H9 (cell line): ENCODE measurements at regions not wholly inside any gene's neighbourhood (a gene's known extent, or its start where the extent isn't known, plus 50 kb on each side); places are given as distances from the start of the nearest gene placed in this dataset.
A peak's percentile ranks its signal among the peaks of the same experiment; 100 is the strongest.

Source experiments
- DNase-seq: peaks from one replicate; pipeline ENCODE4 v3.0.0-alpha.2; 2017
- H2AFZ ChIP-seq: one replicate; pipeline ENCODE4 v1.6.1; 2013; ENCODE audit warnings: mild to moderate bottlenecking, low read length, control low read depth, moderate library complexity
- H2AK5ac ChIP-seq: 2 replicates; pipeline ENCODE4 v1.6.1; 2013; ENCODE audit warnings: low read length, control low read depth, mixed read lengths; ENCODE audit not compliant: insufficient read length
- H2BK120ac ChIP-seq: one replicate; pipeline ENCODE4 v1.6.1; 2013; ENCODE audit warnings: low read depth, mild to moderate bottlenecking, low read length, control low read depth, inconsistent platforms; ENCODE audit not compliant: poor library complexity, severe bottlenecking
- H2BK12ac ChIP-seq: 2 replicates; pipeline ENCODE4 v1.6.1; 2013; ENCODE audit warnings: low read length, control low read depth, mixed read lengths, low read depth; ENCODE audit not compliant: insufficient read length
- H2BK15ac ChIP-seq: 2 replicates; pipeline ENCODE4 v1.6.1; 2013; ENCODE audit warnings: low read depth, low read length, control low read depth
- H2BK20ac ChIP-seq: one replicate; pipeline ENCODE4 v1.6.1; 2013; ENCODE audit warnings: low read depth, mild to moderate bottlenecking, low read length, control low read depth, inconsistent platforms; ENCODE audit not compliant: poor library complexity, severe bottlenecking
- H2BK5ac ChIP-seq: 2 replicates; pipeline ENCODE4 v1.6.1; 2013; ENCODE audit warnings: low read length, control low read depth, mixed read lengths; ENCODE audit not compliant: insufficient read length
- H3K14ac ChIP-seq: 2 replicates; pipeline ENCODE4 v1.6.1; 2013; ENCODE audit warnings: low read length, control low read depth; ENCODE audit not compliant: insufficient read depth
- H3K18ac ChIP-seq: 2 replicates; pipeline ENCODE4 v1.6.1; 2013; ENCODE audit warnings: low read depth, mild to moderate bottlenecking, mixed read lengths, low read length, control low read depth; ENCODE audit not compliant: insufficient read length
- H3K23ac ChIP-seq: 2 replicates; pipeline ENCODE4 v1.6.1; 2013; ENCODE audit warnings: low read length, control low read depth, mixed read lengths, low read depth; ENCODE audit not compliant: insufficient read length
- H3K23me2 ChIP-seq: 2 replicates; pipeline ENCODE4 v1.6.1; 2013; ENCODE audit warnings: low read depth, mild to moderate bottlenecking, mixed read lengths, low read length, control low read depth; ENCODE audit not compliant: insufficient read length, poor library complexity, severe bottlenecking
- H3K27ac ChIP-seq: 2 replicates; pipeline ENCODE4 v1.5.1; 2013; ENCODE audit warnings: low read length, control low read depth, mixed read lengths, low read depth; ENCODE audit not compliant: insufficient read length
- H3K27me3 ChIP-seq: 2 replicates; pipeline ENCODE4 v1.6.1; 2013; ENCODE audit warnings: low read length, control low read depth, inconsistent platforms; ENCODE audit not compliant: insufficient read depth
- H3K4ac ChIP-seq: 2 replicates; pipeline ENCODE4 v1.6.1; 2013; ENCODE audit warnings: low read depth, mild to moderate bottlenecking, control low read depth, inconsistent platforms, low read length, moderate library complexity
- H3K4me1 ChIP-seq: 2 replicates; pipeline ENCODE4 v1.6.1; 2013; ENCODE audit warnings: low read length, control low read depth, inconsistent platforms; ENCODE audit not compliant: insufficient read depth
- H3K4me2 ChIP-seq: 2 replicates; pipeline ENCODE4 v1.6.1; 2013; ENCODE audit warnings: low read length, control low read depth, mixed read lengths; ENCODE audit not compliant: insufficient read length, insufficient read depth
- H3K56ac ChIP-seq: 2 replicates; pipeline ENCODE4 v1.6.1; 2013; ENCODE audit warnings: low read depth, mild to moderate bottlenecking, mixed read lengths, low read length, control low read depth; ENCODE audit not compliant: insufficient read length
- H3K79me1 ChIP-seq: 2 replicates; pipeline ENCODE4 v1.6.1; 2013; ENCODE audit warnings: low read depth, mild to moderate bottlenecking, moderate library complexity, low read length, control low read depth, inconsistent platforms; ENCODE audit not compliant: insufficient read depth, poor library complexity, severe bottlenecking
- H3K79me2 ChIP-seq: 2 replicates; pipeline ENCODE4 v1.6.1; 2013; ENCODE audit warnings: low read length, control low read depth, inconsistent platforms; ENCODE audit not compliant: insufficient read depth
- H3K9ac ChIP-seq: 2 replicates; pipeline ENCODE4 v1.6.1; 2013; ENCODE audit warnings: low read length, control low read depth, mixed read lengths; ENCODE audit not compliant: insufficient read length; ENCODE audit errors: extremely low read depth
- H3K9me3 ChIP-seq: one replicate; pipeline ENCODE4 v1.6.1; 2013; ENCODE audit warnings: low read depth, low read length, inconsistent platforms; ENCODE audit not compliant: control insufficient read depth
- H3T11ph ChIP-seq: one replicate; pipeline ENCODE4 v1.6.1; 2013; ENCODE audit warnings: mild to moderate bottlenecking, low read length, control low read depth, inconsistent platforms
- H4K20me1 ChIP-seq: one replicate; pipeline ENCODE4 v1.6.1; 2013; ENCODE audit not compliant: control insufficient read depth, insufficient read length, insufficient read depth
- H4K5ac ChIP-seq: 2 replicates; pipeline ENCODE4 v1.6.1; 2013; ENCODE audit warnings: low read depth, mild to moderate bottlenecking, mixed read lengths, low read length, control low read depth; ENCODE audit not compliant: insufficient read length
- H4K8ac ChIP-seq: replicated peaks from 2 replicates; pipeline ENCODE4 v1.6.1; 2013; ENCODE audit warnings: low read length, control low read depth, mixed read lengths, low read depth; ENCODE audit not compliant: insufficient read length
- H4K91ac ChIP-seq: 2 replicates; pipeline ENCODE4 v1.6.1; 2013; ENCODE audit warnings: low read depth, mild to moderate bottlenecking, moderate library complexity, mixed read lengths, low read length, control low read depth; ENCODE audit not compliant: insufficient read length
- H3K27ac Mint-ChIP-seq, 3 experiments: 2 replicates in 2 of 3; 3 replicates in 1 of 3; pipeline ENCODE4 v1.8.0; 2020 to 2021; ENCODE audit warnings: mixed read lengths in 3 of 3, mild to moderate bottlenecking in 1 of 3, moderate library complexity in 1 of 3
- H3K27me3 Mint-ChIP-seq: 2 replicates; pipeline ENCODE4 v1.8.0; 2021; ENCODE audit warnings: low read depth, mild to moderate bottlenecking, moderate library complexity, mixed read lengths
- H3K36me3 Mint-ChIP-seq, 3 experiments: 2 replicates in 2 of 3; 3 replicates in 1 of 3; pipeline ENCODE4 v1.8.0; 2020 to 2021; ENCODE audit warnings: low read depth in 3 of 3, mixed read lengths in 3 of 3; ENCODE audit not compliant: insufficient read depth in 1 of 3
- H3K4me1 Mint-ChIP-seq, 2 experiments: 2 replicates each; pipeline ENCODE4 v1.8.0; 2020; ENCODE audit warnings: mixed read lengths in 2 of 2
- H3K4me3 Mint-ChIP-seq, 2 experiments: 2 replicates in 1 of 2; 3 replicates in 1 of 2; pipeline ENCODE4 v1.8.0; 2020 to 2021; ENCODE audit warnings: mild to moderate bottlenecking in 2 of 2, mixed read lengths in 2 of 2, moderate library complexity in 1 of 2
- H3K9me3 Mint-ChIP-seq, 2 experiments: 2 replicates in 1 of 2; 3 replicates in 1 of 2; pipeline ENCODE4 v1.8.0; 2020; ENCODE audit warnings: mild to moderate bottlenecking in 2 of 2, mixed read lengths in 2 of 2, moderate library complexity in 1 of 2
- WGBS: extraction: QIAGEN DNeasy Blood & Tissue Kit; methylation state at CpG from one replicate; pipeline ENCODE4 v1.1.7; 2013; ENCODE audit warnings: missing lambda C conversion rate, low lambda C conversion rate, mixed read lengths; ENCODE audit not compliant: insufficient read length; ENCODE audit errors: extremely low coverage; 5-methylcytosine and 5-hydroxymethylcytosine counted together
- TF ChIP-seq, protein P1 (sequence below): fragments of 200-600 bp; sonication (generic); conservative IDR thresholded peaks from 3 replicates; pipeline ENCODE4 v1.8.0; 2021; ENCODE audit warnings: antibody characterized with exemption, mild to moderate bottlenecking

DNA sequence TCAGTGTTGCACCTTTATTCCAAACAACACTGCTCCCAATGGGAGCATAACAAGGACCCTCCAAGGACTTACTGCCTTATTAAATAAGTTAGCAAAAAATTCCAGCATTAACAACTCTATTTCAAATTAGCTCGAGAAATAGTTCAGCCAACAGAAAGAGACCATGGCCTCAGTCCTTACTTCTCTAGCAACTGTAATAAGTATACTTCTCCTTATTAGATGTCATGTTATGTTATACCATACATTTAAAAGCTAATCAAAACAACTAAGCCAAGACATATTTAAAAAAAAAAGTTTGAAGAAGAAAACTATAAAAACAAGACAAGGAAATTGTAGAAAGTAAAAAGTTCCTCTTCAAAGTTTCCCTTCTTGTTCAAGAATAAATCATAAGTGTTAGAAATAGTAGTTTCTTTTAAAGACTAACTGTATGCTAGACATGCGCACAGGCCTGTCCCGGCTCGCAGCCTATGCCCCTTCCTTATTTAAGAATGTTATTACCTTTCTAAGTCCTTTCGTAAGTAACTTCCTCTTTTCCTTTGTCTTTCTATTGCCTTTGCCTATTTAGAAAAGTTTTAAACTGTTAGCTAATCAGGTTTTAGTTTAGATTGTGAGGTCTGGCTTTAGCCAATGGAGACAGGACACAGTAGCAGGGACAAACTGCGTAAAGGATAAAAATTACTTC is 68.6 kb downstream of the RESF1 start:
- Histone ChIP-seq H2BK12ac (no peak overlapping the region), H2BK15ac (no peak overlapping the region), H3K4ac (no peak overlapping the region), H2AFZ (no peak overlapping the region), H2BK120ac (no peak overlapping the region), H3K9ac (no peak overlapping the region), H3K23me2 (peaks cover 2% of the 10 kb centered on the region), H3K27me3 (no peaks in the 10 kb centered on the region), H3K9me3 (no peaks in the 10 kb centered on the region), H4K91ac (no peak overlapping the region), H3K79me2 (no peaks in the 10 kb centered on the region), H3K56ac (no peak overlapping the region), H2BK5ac (no peak overlapping the region), H3K23ac (no peak overlapping the region), H3K79me1 (no peaks in the 10 kb centered on the region), H2BK20ac (no peak overlapping the region), H3K14ac (no peak overlapping the region), H3K4me2 (no peak overlapping the region), H3K27ac (no peak overlapping the region), H2AK5ac (no peak overlapping the region), H4K20me1 (no peaks in the 10 kb centered on the region), H4K8ac (no peak overlapping the region), H3K18ac (no peak overlapping the region), H4K5ac (no peak overlapping the region), H3K4me1 (peaks cover 4% of the 10 kb centered on the region; the same call in 1 of the 2 replicates), H3T11ph (no peak overlapping the region)
- Mint-ChIP-seq H3K27me3 (0 out of 2 replicates have a peak, but pooled peaks cover 2% of the 10 kb centered on the region), H3K4me1 (peaks cover 54 to 55% of the 10 kb centered on the region in 2 experiments), H3K36me3 (peaks cover 0 to 4% (median 1%) of the 10 kb centered on the region in 3 experiments; a peak in 3 of 7 replicates), H3K9me3 (peaks cover 2% of the 10 kb centered on the region in 2 experiments; a peak in 4 of 5 replicates), H3K4me3 (no peak overlapping the region), H3K27ac (peak overlapping the region in 1 of 3 experiments; percentile 35; a peak in 2 of 7 replicates)
- TF ChIP-seq, protein P1, sequence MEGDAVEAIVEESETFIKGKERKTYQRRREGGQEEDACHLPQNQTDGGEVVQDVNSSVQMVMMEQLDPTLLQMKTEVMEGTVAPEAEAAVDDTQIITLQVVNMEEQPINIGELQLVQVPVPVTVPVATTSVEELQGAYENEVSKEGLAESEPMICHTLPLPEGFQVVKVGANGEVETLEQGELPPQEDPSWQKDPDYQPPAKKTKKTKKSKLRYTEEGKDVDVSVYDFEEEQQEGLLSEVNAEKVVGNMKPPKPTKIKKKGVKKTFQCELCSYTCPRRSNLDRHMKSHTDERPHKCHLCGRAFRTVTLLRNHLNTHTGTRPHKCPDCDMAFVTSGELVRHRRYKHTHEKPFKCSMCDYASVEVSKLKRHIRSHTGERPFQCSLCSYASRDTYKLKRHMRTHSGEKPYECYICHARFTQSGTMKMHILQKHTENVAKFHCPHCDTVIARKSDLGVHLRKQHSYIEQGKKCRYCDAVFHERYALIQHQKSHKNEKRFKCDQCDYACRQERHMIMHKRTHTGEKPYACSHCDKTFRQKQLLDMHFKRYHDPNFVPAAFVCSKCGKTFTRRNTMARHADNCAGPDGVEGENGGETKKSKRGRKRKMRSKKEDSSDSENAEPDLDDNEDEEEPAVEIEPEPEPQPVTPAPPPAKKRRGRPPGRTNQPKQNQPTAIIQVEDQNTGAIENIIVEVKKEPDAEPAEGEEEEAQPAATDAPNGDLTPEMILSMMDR: no peak
- no peak for DNase-seq
- WGBS: no CpG with 5 or more reads among the region's 6 CpGs
